ENCODE measurements at regions not wholly inside any gene's neighbourhood (a gene's known extent, or its start where the extent isn't known, plus 50 kb on each side); places are given as distances from the start of the nearest gene placed in this dataset.
"Not testable (repeated sequence)": the region's sequence is repeated elsewhere in the genome, so short reads cannot be mapped to it uniquely, and the experiment has no call there.

- H3K36me3 ChIP-seq: no peaks in the 10 kb centered on the region
- no CpG with 5 or more reads among the region's 5 CpGs for WGBS, 2 donors (ENCODE audit: low coverage in 1 of 2)
- no peak overlapping the region for H3K27ac ChIP-seq
- H3K9me3 ChIP-seq: no peaks in the 10 kb centered on the region
- H3K4me3 ChIP-seq: no peak overlapping the region
- no peak for ATAC-seq
- no peaks in the 10 kb centered on the region for H3K4me1 ChIP-seq
- no peak for TF ChIP-seq EP300 (IDR thresholded peaks at IDR 0.05)
- TF ChIP-seq POLR2A (IDR thresholded peaks at IDR 0.05): no peak
- TF ChIP-seq CTCF (IDR thresholded peaks at IDR 0.05): no peak
- TF ChIP-seq POLR2AphosphoS5 (IDR thresholded peaks at IDR 0.05): no peak
- no peaks in the 10 kb centered on the region for H3K27me3 ChIP-seq
Measured at GRCh38 chr1:170426596-170426995, 105.4 kb upstream of the GORAB start.

GRCh38 chr1:170427002-170427401 lies 105.0 kb upstream of the GORAB start:
- not testable (repeated sequence) for H3K4me1 ChIP-seq, H3K36me3 ChIP-seq, ATAC-seq, H3K4me3 ChIP-seq, H3K27ac ChIP-seq, H3K27me3 ChIP-seq, H3K9me3 ChIP-seq
- WGBS, 2 donors (ENCODE audit: low coverage in 1 of 2): no CpG with 5 or more reads among the region's 1 CpG

GRCh38 chr1:170436928-170437327 lies 95.0 kb upstream of the GORAB start:
- TF ChIP-seq POLR2A (IDR thresholded peaks at IDR 0.05): no peak
- TF ChIP-seq CTCF (IDR thresholded peaks at IDR 0.05): no peak
- TF ChIP-seq POLR2AphosphoS5 (IDR thresholded peaks at IDR 0.05): no peak
- TF ChIP-seq EP300 (IDR thresholded peaks at IDR 0.05): no peak
- no peak overlapping the region for H3K27ac ChIP-seq
- H3K36me3 ChIP-seq: no peaks in the 10 kb centered on the region
- 48 to 64% methylated on average over 3 of the region's 3 CpGs for WGBS, 2 donors (ENCODE audit: low coverage in 1 of 2)
- H3K4me1 ChIP-seq: no peaks in the 10 kb centered on the region
- H3K9me3 ChIP-seq: no peaks in the 10 kb centered on the region
- ATAC-seq: no peak
- no peaks in the 10 kb centered on the region for H3K27me3 ChIP-seq
- no peak overlapping the region for H3K4me3 ChIP-seq

- no peaks in the 10 kb centered on the region for H3K4me1 ChIP-seq
- no peak overlapping the region for H3K27ac ChIP-seq
- H3K4me3 ChIP-seq: no peak overlapping the region
- peak; percentile 77 for ATAC-seq
- no peak for TF ChIP-seq POLR2A (IDR thresholded peaks at IDR 0.05)
- no peak for TF ChIP-seq CTCF (IDR thresholded peaks at IDR 0.05)
- TF ChIP-seq EP300 (IDR thresholded peaks at IDR 0.05): no peak
- TF ChIP-seq POLR2AphosphoS5 (IDR thresholded peaks at IDR 0.05): no peak
- H3K27me3 ChIP-seq: no peaks in the 10 kb centered on the region
- 38 to 62% methylated on average over 3 of the region's 3 CpGs for WGBS, 2 donors (ENCODE audit: low coverage in 1 of 2)
- H3K36me3 ChIP-seq: no peaks in the 10 kb centered on the region
- no peaks in the 10 kb centered on the region for H3K9me3 ChIP-seq
Measured at GRCh38 chr1:170445096-170445495, 86.9 kb upstream of the GORAB start.

- no peaks in the 10 kb centered on the region for H3K27me3 ChIP-seq
- no peaks in the 10 kb centered on the region for H3K9me3 ChIP-seq
- no peak for TF ChIP-seq CTCF (IDR thresholded peaks at IDR 0.05)
- no peak for TF ChIP-seq POLR2AphosphoS5 (IDR thresholded peaks at IDR 0.05)
- no peak for TF ChIP-seq POLR2A (IDR thresholded peaks at IDR 0.05)
- H3K36me3 ChIP-seq: no peaks in the 10 kb centered on the region
- no peak for ATAC-seq
- H3K4me3 ChIP-seq: no peak overlapping the region
- no peak overlapping the region for H3K27ac ChIP-seq
- no peaks in the 10 kb centered on the region for H3K4me1 ChIP-seq
Measured at GRCh38 chr1:170448661-170449158, 83.3 kb upstream of the GORAB start.

- H3K4me3 ChIP-seq, H3K9me3 ChIP-seq: not testable (repeated sequence)
- WGBS, 2 donors (ENCODE audit: low coverage in 1 of 2): 83 to 89% methylated on average over 2 to 3 of the region's 5 CpGs
Measured at GRCh38 chr1:170457325-170458050, 74.5 kb upstream of the GORAB start.

More at GRCh38 chr1:170457325-170458050, 74.5 kb upstream of the GORAB start:
- peaks cover 0 to 13% (median 0%) of the 10 kb centered on the region in 3 donors for H3K4me1 ChIP-seq
- H3K36me3 ChIP-seq, H3K27me3 ChIP-seq, ATAC-seq, H3K27ac ChIP-seq: not testable (repeated sequence)

Data from gastroesophageal sphincter (tissue), 4 donors.